ENCODE measurements at regions not wholly inside any gene's neighbourhood (a gene's known extent, or its start where the extent isn't known, plus 50 kb on each side); places are given as distances from the start of the nearest gene placed in this dataset.

GRCh38 chr3:152629363-152630122, 205.4 kb upstream of the P2RY1 start:
- Histone ChIP-seq H3K4me1 (ENCODE audit: control insufficient read depth, insufficient read depth, low read length) (no peaks in the 10 kb centered on the region), H3K27me3 (ENCODE audit: control insufficient read depth, insufficient read depth, low read length, poor library complexity, severe bottlenecking) (no peaks in the 10 kb centered on the region), H3K27ac (ENCODE audit: low read depth, low read length) (no peak overlapping the region), H3K4me3 (ENCODE audit: low read length) (no peak overlapping the region), H3K9me3 (ENCODE audit: control insufficient read depth, low read length) (peaks cover 5% of the 10 kb centered on the region), H3K36me3 (ENCODE audit: control insufficient read depth, insufficient read depth, low read length) (no peaks in the 10 kb centered on the region), H3K9ac (ENCODE audit: extremely low read depth, low read length, poor library complexity, severe bottlenecking) (no peak overlapping the region)
- Mint-ChIP-seq H3K27ac (no peak overlapping the region), H3K4me1 (peaks cover 6% of the 10 kb centered on the region), H3K9me3 (peaks cover 5% of the 10 kb centered on the region), H3K27me3 (ENCODE audit: insufficient read depth) (no peaks in the 10 kb centered on the region), H3K4me3 (no peak overlapping the region), H3K36me3 (ENCODE audit: low read depth) (no peaks in the 10 kb centered on the region)
- DNase-seq: no peak
- WGBS, 2 experiments (ENCODE audit: insufficient coverage in 1 of 2, insufficient read length in 1 of 2): 96% methylated on average over 5 to 7 of the region's 7 CpGs
- TF ChIP-seq CTCF (conservative IDR thresholded peaks at IDR 0.05): no peak

- Mint-ChIP-seq H3K27me3 (ENCODE audit: insufficient read depth) (no peaks in the 10 kb centered on the region), H3K27ac (no peak overlapping the region), H3K36me3 (ENCODE audit: low read depth) (no peaks in the 10 kb centered on the region), H3K4me3 (no peak overlapping the region), H3K9me3 (no peaks in the 10 kb centered on the region), H3K4me1 (peaks cover 6% of the 10 kb centered on the region)
- H3K9me3 ChIP-seq (ENCODE audit: control insufficient read depth, low read length): no peaks in the 10 kb centered on the region
- H3K36me3 ChIP-seq (ENCODE audit: control insufficient read depth, insufficient read depth, low read length): no peaks in the 10 kb centered on the region
- no peak for DNase-seq
- no peaks in the 10 kb centered on the region for H3K27me3 ChIP-seq (ENCODE audit: control insufficient read depth, insufficient read depth, low read length, poor library complexity, severe bottlenecking)
- H3K4me1 ChIP-seq (ENCODE audit: control insufficient read depth, insufficient read depth, low read length): no peaks in the 10 kb centered on the region
- no peak for TF ChIP-seq CTCF (conservative IDR thresholded peaks at IDR 0.05)
- H3K4me3 ChIP-seq (ENCODE audit: low read length): no peak overlapping the region
- H3K27ac ChIP-seq (ENCODE audit: low read depth, low read length): no peak overlapping the region
- no peak overlapping the region for H3K9ac ChIP-seq (ENCODE audit: extremely low read depth, low read length, poor library complexity, severe bottlenecking)
Observed at GRCh38 chr3:152635389-152635788, 199.5 kb upstream of the P2RY1 start.

- WGBS, 2 experiments (ENCODE audit: insufficient coverage in 1 of 2, insufficient read length in 1 of 2): 95 to 100% methylated on average over 1 to 4 of the region's 4 CpGs
- no peak overlapping the region for H3K4me3 ChIP-seq (ENCODE audit: low read length)
- H3K9ac ChIP-seq (ENCODE audit: extremely low read depth, low read length, poor library complexity, severe bottlenecking): no peak overlapping the region
- TF ChIP-seq CTCF (conservative IDR thresholded peaks at IDR 0.05): no peak
- H3K27ac Mint-ChIP-seq: no peak overlapping the region
- H3K36me3 Mint-ChIP-seq (ENCODE audit: low read depth): no peaks in the 10 kb centered on the region
- no peak overlapping the region for H3K27ac ChIP-seq (ENCODE audit: low read depth, low read length)
- H3K4me1 Mint-ChIP-seq: peaks cover under 1% of the 10 kb centered on the region
- no peaks in the 10 kb centered on the region for H3K4me1 ChIP-seq (ENCODE audit: control insufficient read depth, insufficient read depth, low read length)
- H3K27me3 ChIP-seq (ENCODE audit: control insufficient read depth, insufficient read depth, low read length, poor library complexity, severe bottlenecking): no peaks in the 10 kb centered on the region
- DNase-seq: no peak
- no peaks in the 10 kb centered on the region for H3K36me3 ChIP-seq (ENCODE audit: control insufficient read depth, insufficient read depth, low read length)
- H3K4me3 Mint-ChIP-seq: no peak overlapping the region
- no peaks in the 10 kb centered on the region for H3K9me3 ChIP-seq (ENCODE audit: control insufficient read depth, low read length)
- H3K9me3 Mint-ChIP-seq: no peaks in the 10 kb centered on the region
- H3K27me3 Mint-ChIP-seq (ENCODE audit: insufficient read depth): no peaks in the 10 kb centered on the region
Observed at GRCh38 chr3:152636651-152637050, 198.3 kb upstream of the P2RY1 start.

Data from endodermal cell (in vitro differentiated cells).